OCI-LY3 (cell line): ENCODE measurements at regions not wholly inside any gene's neighbourhood (a gene's known extent, or its start where the extent isn't known, plus 50 kb on each side); places are given as distances from the start of the nearest gene placed in this dataset.
"Not testable (repeated sequence)": the region's sequence is repeated elsewhere in the genome, so short reads cannot be mapped to it uniquely, and the experiment has no call there.

Experiments used
- H2AFZ ChIP-seq: fragments of 200-600, 300-600 bp; shearing (Covaris generic); 2 replicates; pipeline ENCODE4 v1.6.0; 2014; ENCODE audit warnings: antibody characterized with exemption, low read depth, low read length
- H3K27ac ChIP-seq: fragments of 200-600, 300-600 bp; sonication (generic); 2 replicates; pipeline ENCODE4 v1.5.1; 2014; ENCODE audit warnings: mild to moderate bottlenecking, low read length, moderate library complexity, mixed read lengths
- H3K27me3 ChIP-seq: fragments of 200-600, 300-600 bp; sonication (generic); 2 replicates; pipeline ENCODE4 v1.6.1; 2014; ENCODE audit warnings: low read depth, low read length, mixed read lengths
- H3K36me3 ChIP-seq: fragments of 200-600, 300-600 bp; sonication (generic); replicated peaks from 2 replicates; pipeline ENCODE3; 2014; ENCODE audit warnings: low read depth, low read length, mixed read lengths
- H3K4me1 ChIP-seq: fragments of 300-600, 200-600 bp; sonication (generic); 2 replicates; pipeline ENCODE4 v1.6.1; 2014; ENCODE audit warnings: low read length, mixed read lengths
- H3K4me2 ChIP-seq: fragments of 200-600, 300-600 bp; sonication (generic); 2 replicates; pipeline ENCODE4 v1.6.1; 2014; ENCODE audit warnings: low read length, mixed read lengths
- H3K4me3 ChIP-seq: fragments of 300-600, 200-600 bp; sonication (generic); 2 replicates; pipeline ENCODE4 v1.5.1; 2014; ENCODE audit warnings: antibody characterized with exemption, mild to moderate bottlenecking, low read length, moderate library complexity
- H3K79me2 ChIP-seq: fragments of 300-600, 200-600 bp; shearing (Covaris generic); 2 replicates; pipeline ENCODE4 v1.6.1; 2014; ENCODE audit warnings: mild to moderate bottlenecking, low read length, mixed read lengths
- H3K9ac ChIP-seq: fragments of 300-600, 200-600 bp; shearing (Covaris generic); 2 replicates; pipeline ENCODE4 v1.6.0; 2014; ENCODE audit warnings: mild to moderate bottlenecking, low read length, moderate library complexity
- H3K9me3 ChIP-seq: fragments of 200-600, 300-600 bp; shearing (Covaris generic); 2 replicates; pipeline ENCODE4 v1.6.1; 2014; ENCODE audit warnings: low read length, mixed read lengths; ENCODE audit not compliant: insufficient read depth
- H4K20me1 ChIP-seq: fragments of 200-600, 300-600 bp; sonication (generic); 2 replicates; pipeline ENCODE4 v1.6.1; 2016; ENCODE audit warnings: low read length, mixed read lengths; ENCODE audit not compliant: insufficient read depth
- CTCF ChIP-seq: fragments of 200-600, 300-600 bp; sonication (generic); IDR thresholded peaks from 2 replicates; pipeline ENCODE4 v1.5.1; 2014; ENCODE audit warnings: antibody characterized with exemption, low read length, low read depth
- EZH2phosphoT487 ChIP-seq: fragments of 200-600 bp; shearing (Covaris generic); IDR thresholded peaks from 2 replicates; pipeline ENCODE4 v1.6.1; 2018; ENCODE audit warnings: antibody characterized with exemption, mixed run types, low read depth

- Histone ChIP-seq H2AFZ (no peak overlapping the region), H3K4me1 (no peaks in the 10 kb centered on the region)
These were observed 1374.6 kb downstream of the FSCB start for GRCh38 chr14:43132441-43132840.

GRCh38 chr14:43128429-43128828 is 1378.7 kb downstream of the FSCB start:
- H3K4me1 ChIP-seq, H3K4me2 ChIP-seq, H3K9ac ChIP-seq, H4K20me1 ChIP-seq, H3K4me3 ChIP-seq, H3K36me3 ChIP-seq, H3K27me3 ChIP-seq, H3K9me3 ChIP-seq, H3K79me2 ChIP-seq, H2AFZ ChIP-seq, H3K27ac ChIP-seq: not testable (repeated sequence)

More at GRCh38 chr14:43132441-43132840, 1374.6 kb downstream of the FSCB start:
- Histone ChIP-seq H3K27me3 (no peaks in the 10 kb centered on the region), H3K79me2 (no peaks in the 10 kb centered on the region), H3K9ac (no peak overlapping the region), H3K9me3 (no peaks in the 10 kb centered on the region), H3K4me2 (no peak overlapping the region), H3K36me3 (no peaks in the 10 kb centered on the region), H4K20me1 (no peaks in the 10 kb centered on the region), H3K27ac (no peak overlapping the region), H3K4me3 (no peak overlapping the region)
- TF ChIP-seq EZH2phosphoT487 (no peak), CTCF (no peak)

- not testable (repeated sequence) for H3K79me2 ChIP-seq, H3K9me3 ChIP-seq, H3K4me3 ChIP-seq, H3K36me3 ChIP-seq, H3K27me3 ChIP-seq, H4K20me1 ChIP-seq, H3K9ac ChIP-seq, H3K4me1 ChIP-seq, H2AFZ ChIP-seq, H3K27ac ChIP-seq, H3K4me2 ChIP-seq
These were observed 1379.2 kb downstream of the FSCB start for GRCh38 chr14:43127874-43128273.

- TF ChIP-seq CTCF (no peak), EZH2phosphoT487 (no peak)
- Histone ChIP-seq H3K4me3 (no peak overlapping the region), H4K20me1 (no peaks in the 10 kb centered on the region), H3K36me3 (no peaks in the 10 kb centered on the region), H2AFZ (no peak overlapping the region), H3K27me3 (no peaks in the 10 kb centered on the region), H3K9ac (no peak overlapping the region), H3K27ac (no peak overlapping the region), H3K9me3 (no peaks in the 10 kb centered on the region), H3K79me2 (no peaks in the 10 kb centered on the region), H3K4me1 (no peaks in the 10 kb centered on the region), H3K4me2 (no peak overlapping the region)
These were observed 1383.5 kb downstream of the FSCB start for GRCh38 chr14:43123544-43123943.

- no peak for TF ChIP-seq EZH2phosphoT487
- TF ChIP-seq CTCF = no peak
- Histone ChIP-seq H3K36me3 (no peaks in the 10 kb centered on the region), H3K4me2 (no peak overlapping the region), H3K79me2 (no peaks in the 10 kb centered on the region), H3K9ac (no peak overlapping the region), H3K27ac (no peak overlapping the region), H3K4me1 (no peaks in the 10 kb centered on the region), H3K4me3 (no peak overlapping the region), H3K27me3 (no peaks in the 10 kb centered on the region), H2AFZ (no peak overlapping the region), H3K9me3 (no peaks in the 10 kb centered on the region), H4K20me1 (no peaks in the 10 kb centered on the region)
These were observed 1387.4 kb downstream of the FSCB start for GRCh38 chr14:43119672-43120071.
